H1 (cell line): ENCODE measurements at regions not wholly inside any gene's neighbourhood (a gene's known extent, or its start where the extent isn't known, plus 50 kb on each side); places are given as distances from the start of the nearest gene placed in this dataset.

Experiments
- CTCF ChIA-PET: fragments of 300-600 bp; sonication (Branson Sonifier 250); formaldehyde crosslinking; loops from one replicate; lab custom pipeline; 2021; ENCODE audit not compliant: partially characterized antibody; lab: Charles Lee
- POLR2A ChIA-PET: fragments of 300-600 bp; sonication (Branson Sonifier 250); formaldehyde crosslinking; loops from one replicate; lab custom pipeline; 2021; ENCODE audit warnings: inconsistent platforms; ENCODE audit not compliant: partially characterized antibody; lab: Charles Lee
- DNase-seq, 2 experiments: peaks; one replicate each; pipeline versions ENCODE4 v3.0.0 to v3.0.0-alpha.2; 2010 to 2022; ENCODE audit warnings: low spot score in 2 of 2, low read depth in 1 of 2, mixed read lengths in 1 of 2
- FAIRE-seq: peaks from 2 replicates; lab custom pipeline; 2011; peaks lifted over from hg19 to GRCh38; lab: Jason Lieb, UNC
- H2AFZ ChIP-seq: 2 replicates; pipeline ENCODE4 v1.8.1; 2012; ENCODE audit warnings: low read length, inconsistent platforms
- H2AK5ac ChIP-seq: 2 replicates; pipeline ENCODE4 v1.6.1; 2013; ENCODE audit warnings: low read depth, low read length
- H2BK120ac ChIP-seq: replicated peaks from 2 replicates; pipeline ENCODE3; 2013; ENCODE audit warnings: low read depth, low read length, inconsistent platforms
- H2BK12ac ChIP-seq: 2 replicates; pipeline ENCODE4 v1.6.1; 2013; ENCODE audit warnings: low read depth, low read length
- H2BK15ac ChIP-seq: 2 replicates; pipeline ENCODE4 v1.6.1; 2013; ENCODE audit warnings: low read length
- H2BK20ac ChIP-seq: 2 replicates; pipeline ENCODE4 v1.6.1; 2013; ENCODE audit warnings: low read length
- H2BK5ac ChIP-seq: 2 replicates; pipeline ENCODE4 v1.6.1; 2013; ENCODE audit warnings: low read depth, low read length
- H3K14ac ChIP-seq: 2 replicates; pipeline ENCODE4 v1.6.1; 2013; ENCODE audit warnings: inconsistent platforms; ENCODE audit not compliant: insufficient read length
- H3K18ac ChIP-seq: 2 replicates; pipeline ENCODE4 v1.6.1; 2013; ENCODE audit warnings: low read length; ENCODE audit errors: extremely low read depth
- H3K23ac ChIP-seq: 2 replicates; pipeline ENCODE4 v1.6.1; 2013; ENCODE audit warnings: inconsistent platforms; ENCODE audit not compliant: insufficient read length
- H3K23me2 ChIP-seq: 2 replicates; pipeline ENCODE4 v1.6.1; 2013; ENCODE audit warnings: low read depth, low read length
- H3K27ac ChIP-seq: 2 replicates; pipeline ENCODE4 v1.6.1; 2011; ENCODE audit warnings: low read depth, low read length, inconsistent platforms
- H3K27me3 ChIP-seq, 4 experiments: replicated peaks in 1 of 4; 1 replicate in 1 of 4; 2 replicates in 3 of 4; pipeline versions ENCODE4 v1.6.1 to v1.8.1; 2011 to 2013; ENCODE audit warnings: low read length in 3 of 4, mild to moderate bottlenecking in 3 of 4, inconsistent platforms in 2 of 4, mixed read lengths in 2 of 4, moderate library complexity in 1 of 4; ENCODE audit not compliant: control insufficient read depth in 3 of 4, insufficient read depth in 3 of 4; ENCODE audit errors: extremely low read depth in 1 of 4
- H3K36me3 ChIP-seq, 4 experiments: 2 replicates each; pipeline versions ENCODE4 v1.6.1 to v1.8.1; 2011 to 2013; ENCODE audit warnings: mild to moderate bottlenecking in 4 of 4, low read length in 3 of 4, moderate library complexity in 2 of 4, control low read depth in 1 of 4, inconsistent platforms in 1 of 4; ENCODE audit not compliant: insufficient read depth in 4 of 4, control insufficient read depth in 2 of 4
- H3K4ac ChIP-seq: replicated peaks from 2 replicates; pipeline ENCODE3; 2013; ENCODE audit warnings: low read length, low read depth, mixed read lengths, inconsistent platforms; ENCODE audit not compliant: insufficient read length
- H3K4me1 ChIP-seq, 4 experiments: replicated peaks in 1 of 4; 1 replicate in 1 of 4; 2 replicates in 3 of 4; pipeline versions ENCODE4 v1.6.1 to v1.8.1; 2011 to 2013; ENCODE audit warnings: low read length in 3 of 4, inconsistent platforms in 2 of 4, mixed read lengths in 1 of 4; ENCODE audit not compliant: insufficient read depth in 4 of 4, control insufficient read depth in 3 of 4
- H3K4me2 ChIP-seq, 2 experiments: 2 replicates each; pipeline versions ENCODE4 v1.6.1 to v1.8.1; 2011 to 2013; ENCODE audit warnings: low read depth in 2 of 2, low read length in 2 of 2, control low read depth in 1 of 2, inconsistent platforms in 1 of 2, mild to moderate bottlenecking in 1 of 2; ENCODE audit not compliant: insufficient read depth in 1 of 2
- H3K4me3 ChIP-seq, 4 experiments: fragments of 200-600, 300-600 bp in 1 of 4; sonication (generic), shearing (Covaris generic), sonication (Bioruptor Twin) in 1 of 4; 2 replicates each; pipeline versions ENCODE4 v1.5.1 to v1.8.1; 2011 to 2016; ENCODE audit warnings: low read length in 4 of 4, low read depth in 3 of 4, control low read depth in 2 of 4, inconsistent platforms in 2 of 4, mild to moderate bottlenecking in 2 of 4, mixed read lengths in 1 of 4, moderate library complexity in 1 of 4; ENCODE audit not compliant: insufficient read depth in 2 of 4; ENCODE audit errors: extremely low read depth in 1 of 4
- H3K56ac ChIP-seq: replicated peaks from 2 replicates; pipeline ENCODE3; 2013; ENCODE audit warnings: low read depth, mild to moderate bottlenecking, mixed read lengths, low read length, inconsistent platforms; ENCODE audit not compliant: insufficient read length
- H3K79me1 ChIP-seq: 2 replicates; pipeline ENCODE4 v1.6.1; 2013; ENCODE audit warnings: low read depth, low read length, control low read depth
- H3K79me2 ChIP-seq, 2 experiments: 2 replicates each; pipeline versions ENCODE4 v1.6.1 to v1.8.1; 2012 to 2013; ENCODE audit warnings: low read length in 2 of 2, mild to moderate bottlenecking in 2 of 2, inconsistent platforms in 1 of 2; ENCODE audit not compliant: insufficient read depth in 2 of 2, control insufficient read depth in 1 of 2
- H3K9ac ChIP-seq, 4 experiments: replicated peaks in 1 of 4; 1 replicate in 1 of 4; 2 replicates in 3 of 4; pipeline versions ENCODE4 v1.6.1 to v1.8.1; 2011 to 2013; ENCODE audit warnings: low read depth in 3 of 4, low read length in 3 of 4, control low read depth in 2 of 4, mild to moderate bottlenecking in 2 of 4, moderate library complexity in 2 of 4, inconsistent platforms in 1 of 4; ENCODE audit errors: extremely low read depth in 1 of 4
- H3K9me3 ChIP-seq, 2 experiments: 2 replicates each; pipeline versions ENCODE4 v1.6.1 to v1.8.1; 2012 to 2013; ENCODE audit warnings: mild to moderate bottlenecking in 2 of 2, moderate library complexity in 2 of 2, control low read depth in 1 of 2, inconsistent platforms in 1 of 2, low read depth in 1 of 2, low read length in 1 of 2, mixed read lengths in 1 of 2; ENCODE audit not compliant: insufficient read depth in 2 of 2
- H4K20me1 ChIP-seq, 2 experiments: replicated peaks in 1 of 2; 2 replicates each; pipeline versions ENCODE3 to v1.8.1; 2011 to 2013; ENCODE audit warnings: inconsistent platforms in 2 of 2, low read length in 2 of 2, mild to moderate bottlenecking in 1 of 2; ENCODE audit not compliant: insufficient read depth in 2 of 2, control insufficient read depth in 1 of 2
- H4K5ac ChIP-seq: 2 replicates; pipeline ENCODE4 v1.6.1; 2013; ENCODE audit warnings: low read length, low read depth, mixed read lengths, inconsistent platforms; ENCODE audit not compliant: insufficient read length
- H4K8ac ChIP-seq: 2 replicates; pipeline ENCODE4 v1.8.0; 2013; ENCODE audit warnings: mild to moderate bottlenecking, moderate library complexity, low read length, inconsistent platforms; ENCODE audit not compliant: insufficient read depth; ENCODE audit errors: extremely low read depth
- H4K91ac ChIP-seq: replicated peaks from 2 replicates; pipeline ENCODE3; 2013; ENCODE audit warnings: low read length, mixed read lengths, inconsistent platforms; ENCODE audit not compliant: insufficient read length
- BCL11A ChIP-seq, 2 experiments: IDR thresholded peaks; one replicate each; pipeline ENCODE4 v1.6.1; 2011; ENCODE audit warnings: low read depth in 2 of 2, low read length in 2 of 2, mild to moderate bottlenecking in 2 of 2
- CHD2 ChIP-seq: IDR thresholded peaks from 2 replicates; pipeline ENCODE4 v1.6.1; 2012; ENCODE audit warnings: low read length, improper control_type of control experiment
- CTCF ChIP-seq, 3 experiments: IDR thresholded peaks; 1 replicate in 2 of 3; 2 replicates in 1 of 3; pipeline versions ENCODE4 v1.5.1 to v1.6.1; 2011; ENCODE audit warnings: low read length in 3 of 3, mild to moderate bottlenecking in 3 of 3, inconsistent platforms in 2 of 3, low read depth in 1 of 3, moderate library complexity in 1 of 3; ENCODE audit not compliant: insufficient read depth in 1 of 3; ENCODE audit errors: control extremely low read depth in 1 of 3
- JUND ChIP-seq: IDR thresholded peaks from 2 replicates; pipeline ENCODE4 v1.6.1; 2011; ENCODE audit warnings: mild to moderate bottlenecking, improper control_type of control experiment, low read length
- POLR2A ChIP-seq, 2 experiments: IDR thresholded peaks; 1 replicate in 1 of 2; 2 replicates in 1 of 2; pipeline ENCODE4 v1.6.1; 2011; ENCODE audit warnings: low read depth in 2 of 2, low read length in 2 of 2, mild to moderate bottlenecking in 2 of 2; ENCODE audit errors: control extremely low read depth in 1 of 2
- POLR2AphosphoS5 ChIP-seq: IDR thresholded peaks from 2 replicates; pipeline ENCODE4 v1.6.1; 2011; ENCODE audit warnings: low read depth, low read length
- RFX5 ChIP-seq: IDR thresholded peaks from 2 replicates; pipeline ENCODE4 v1.6.1; 2011; ENCODE audit warnings: low read depth, low read length, improper control_type of control experiment, borderline replicate concordance
- RNF2 ChIP-seq: fragments of 200-900, 300-1000 bp; sonication (generic); IDR thresholded peaks from 2 replicates; pipeline ENCODE4 v1.7.1; 2016; ENCODE audit warnings: borderline replicate concordance, low read depth, mild to moderate bottlenecking, antibody characterized with exemption, low read length; ENCODE audit not compliant: poor library complexity, severe bottlenecking; ENCODE audit errors: missing control alignments
- SP2 ChIP-seq: IDR thresholded peaks from 2 replicates; pipeline ENCODE4 v1.6.1; 2012; ENCODE audit warnings: mild to moderate bottlenecking, low read length, inconsistent platforms
- SUZ12 ChIP-seq: fragments of 200-600 bp; sonication (generic); IDR thresholded peaks from 2 replicates; pipeline ENCODE4 v1.6.1; 2012; ENCODE audit warnings: mild to moderate bottlenecking, inconsistent platforms, low read length, moderate library complexity, mixed read lengths
- TAF1 ChIP-seq: IDR thresholded peaks from 2 replicates; pipeline ENCODE4 v1.6.1; 2011; ENCODE audit warnings: mild to moderate bottlenecking, low read depth, low read length
- USF2 ChIP-seq: IDR thresholded peaks from 2 replicates; pipeline ENCODE4 v1.6.1; 2011; ENCODE audit warnings: low read length, improper control_type of control experiment
- WGBS, 2 experiments: shearing (Covaris generic) in 1 of 2; methylation state at CpG; one replicate each; pipeline versions ENCODE4 v1.1.6 to v1.1.7; 2013 to 2015; ENCODE audit warnings: low lambda C conversion rate in 2 of 2, mixed read lengths in 2 of 2, inconsistent platforms in 1 of 2, low coverage in 1 of 2, missing lambda C conversion rate in 1 of 2; ENCODE audit not compliant: insufficient replicate concordance in 2 of 2, insufficient coverage in 1 of 2, insufficient read length in 1 of 2; ENCODE audit errors: extremely low coverage in 1 of 2, missing lambda C conversion rate in 1 of 2; 5-methylcytosine and 5-hydroxymethylcytosine counted together

GRCh38 chr7:25035274-25035673 lies 55.3 kb upstream of the OSBPL3 start:
- no peak for FAIRE-seq

More at GRCh38 chr7:25035274-25035673, 55.3 kb upstream of the OSBPL3 start:
- Histone ChIP-seq H3K18ac (no peak overlapping the region), H4K8ac (no peak overlapping the region), H2BK12ac (no peak overlapping the region), H2AK5ac (no peak overlapping the region), H3K56ac (no peak overlapping the region), H4K5ac (no peak overlapping the region), H2AFZ (no peak overlapping the region), H4K20me1 (no peaks in the 10 kb centered on the region), H2BK15ac (no peak overlapping the region), H3K4me3 (no peak overlapping the region), H3K4me1 (no peaks in the 10 kb centered on the region), H3K36me3 (no peaks in the 10 kb centered on the region), H3K4ac (no peak overlapping the region), H2BK20ac (no peak overlapping the region), H3K27ac (no peak overlapping the region), H3K9ac (no peak overlapping the region), H3K79me2 (no peaks in the 10 kb centered on the region), H3K27me3 (no peaks in the 10 kb centered on the region), H3K23me2 (no peaks in the 10 kb centered on the region), H2BK120ac (no peak overlapping the region), H2BK5ac (no peak overlapping the region), H3K79me1 (no peaks in the 10 kb centered on the region), H3K14ac (no peak overlapping the region), H3K9me3 (no peaks in the 10 kb centered on the region), H3K4me2 (no peak overlapping the region), H4K91ac (no peak overlapping the region), H3K23ac (no peak overlapping the region)
- TF ChIP-seq RFX5 (no peak), SUZ12 (no peak), SP2 (no peak), CTCF (IDR thresholded peaks at IDR 0.05; ENCODE audit: control extremely low read depth in 1 of 3, insufficient read depth in 1 of 3, low read depth in 1 of 3, low read length in 3 of 3) (no peak), JUND (no peak), CHD2 (no peak), POLR2AphosphoS5 (no peak), TAF1 (no peak), POLR2A (IDR thresholded peaks at IDR 0.05; ENCODE audit: control extremely low read depth in 1 of 2, low read depth in 2 of 2, low read length in 2 of 2) (no peak), RNF2 (no peak), BCL11A (IDR thresholded peaks at IDR 0.05; ENCODE audit: low read depth in 2 of 2, low read length in 2 of 2) (no peak), USF2 (no peak)
- ChIA-PET CTCF (no interaction called here), POLR2A (no interaction called here)
- no peak for DNase-seq
- 96% methylated on average over 4 of the region's 4 CpGs; no CpG with 5 or more reads in 1 of the 2 experiments for whole genome bisulfite sequencing, 2 experiments
